ENCODE measurements at regions not wholly inside any gene's neighbourhood (a gene's known extent, or its start where the extent isn't known, plus 50 kb on each side); places are given as distances from the start of the nearest gene placed in this dataset.

DNA sequence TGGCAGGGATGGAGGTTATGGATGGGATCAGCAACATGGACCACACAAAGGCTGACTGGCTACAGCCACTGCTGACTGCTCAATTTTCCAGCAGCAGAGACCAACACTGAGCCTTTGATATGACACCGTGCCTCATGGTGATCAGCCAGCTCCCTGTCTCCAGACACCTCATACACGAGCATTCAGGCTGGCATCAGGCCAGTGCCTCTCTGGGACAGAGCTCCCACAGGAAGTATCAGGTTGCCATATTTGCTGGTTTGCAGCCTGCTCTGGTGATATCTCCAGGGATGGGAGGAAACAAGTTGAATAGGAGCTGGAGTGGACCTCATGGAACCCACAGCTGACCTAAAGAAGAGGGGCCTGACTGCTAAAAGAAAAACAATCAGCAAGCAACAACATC lies 471.2 kb upstream of the ATXN7L3B start:
- TF ChIP-seq, protein P1, sequence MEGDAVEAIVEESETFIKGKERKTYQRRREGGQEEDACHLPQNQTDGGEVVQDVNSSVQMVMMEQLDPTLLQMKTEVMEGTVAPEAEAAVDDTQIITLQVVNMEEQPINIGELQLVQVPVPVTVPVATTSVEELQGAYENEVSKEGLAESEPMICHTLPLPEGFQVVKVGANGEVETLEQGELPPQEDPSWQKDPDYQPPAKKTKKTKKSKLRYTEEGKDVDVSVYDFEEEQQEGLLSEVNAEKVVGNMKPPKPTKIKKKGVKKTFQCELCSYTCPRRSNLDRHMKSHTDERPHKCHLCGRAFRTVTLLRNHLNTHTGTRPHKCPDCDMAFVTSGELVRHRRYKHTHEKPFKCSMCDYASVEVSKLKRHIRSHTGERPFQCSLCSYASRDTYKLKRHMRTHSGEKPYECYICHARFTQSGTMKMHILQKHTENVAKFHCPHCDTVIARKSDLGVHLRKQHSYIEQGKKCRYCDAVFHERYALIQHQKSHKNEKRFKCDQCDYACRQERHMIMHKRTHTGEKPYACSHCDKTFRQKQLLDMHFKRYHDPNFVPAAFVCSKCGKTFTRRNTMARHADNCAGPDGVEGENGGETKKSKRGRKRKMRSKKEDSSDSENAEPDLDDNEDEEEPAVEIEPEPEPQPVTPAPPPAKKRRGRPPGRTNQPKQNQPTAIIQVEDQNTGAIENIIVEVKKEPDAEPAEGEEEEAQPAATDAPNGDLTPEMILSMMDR (IDR thresholded peaks at IDR 0.05; ENCODE audit: low read depth, low read length, poor library complexity, severe bottlenecking): no peak
- no peak for TF ChIP-seq EZH2phosphoT487 (IDR thresholded peaks at IDR 0.05; ENCODE audit: borderline replicate concordance, low read length)

Measured in DOHH2 (cell line).